WI38 (cell line): ENCODE measurements at regions not wholly inside any gene's neighbourhood (a gene's known extent, or its start where the extent isn't known, plus 50 kb on each side); places are given as distances from the start of the nearest gene placed in this dataset.

Experiments used
- H3K4me3 ChIP-seq: 2 replicates; pipeline ENCODE4 v1.5.1; 2011; ENCODE audit warnings: low read depth, mild to moderate bottlenecking, control low read depth, low read length
- TF ChIP-seq, protein P1 (sequence below): IDR thresholded peaks from 2 replicates; pipeline ENCODE4 v1.5.1; 2012; ENCODE audit warnings: low read depth, mild to moderate bottlenecking, control low read depth, low read length

DNA sequence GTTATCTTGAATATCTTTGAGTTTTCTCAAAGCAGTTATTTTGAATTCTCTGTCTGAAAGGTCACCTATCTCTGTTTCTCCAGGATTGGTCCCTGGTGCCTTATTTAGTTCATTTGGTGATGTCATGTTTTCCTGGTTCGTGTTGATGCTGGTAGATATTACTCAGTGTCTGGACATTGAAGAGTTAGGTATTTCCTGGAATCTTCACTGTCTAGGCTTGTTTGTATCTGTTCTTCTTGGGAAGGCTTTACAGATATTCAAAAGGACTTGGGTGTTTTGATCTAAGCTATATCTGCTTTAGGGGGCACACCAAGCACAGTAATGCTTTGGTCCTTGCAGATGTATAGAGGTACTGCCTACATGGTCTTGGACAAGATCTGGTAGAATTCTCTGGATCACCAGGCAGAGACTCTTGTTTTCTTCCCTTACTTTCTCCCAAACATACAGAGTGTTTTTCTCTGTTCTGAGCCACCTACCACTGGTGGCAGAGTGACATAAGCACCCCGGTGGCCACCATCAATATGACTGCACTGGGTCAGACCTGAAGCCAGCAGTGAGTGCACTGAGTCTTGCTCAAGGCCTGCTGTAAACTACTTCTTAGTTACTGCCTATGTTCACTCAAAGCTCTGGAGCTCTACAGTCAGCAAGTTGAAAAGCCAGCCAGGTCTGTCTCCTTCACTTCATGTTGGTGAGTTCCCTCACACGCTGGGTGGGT is 193.5 kb upstream of the AMOT start:
- H3K4me3 ChIP-seq: no peak overlapping the region
- TF ChIP-seq, protein P1, sequence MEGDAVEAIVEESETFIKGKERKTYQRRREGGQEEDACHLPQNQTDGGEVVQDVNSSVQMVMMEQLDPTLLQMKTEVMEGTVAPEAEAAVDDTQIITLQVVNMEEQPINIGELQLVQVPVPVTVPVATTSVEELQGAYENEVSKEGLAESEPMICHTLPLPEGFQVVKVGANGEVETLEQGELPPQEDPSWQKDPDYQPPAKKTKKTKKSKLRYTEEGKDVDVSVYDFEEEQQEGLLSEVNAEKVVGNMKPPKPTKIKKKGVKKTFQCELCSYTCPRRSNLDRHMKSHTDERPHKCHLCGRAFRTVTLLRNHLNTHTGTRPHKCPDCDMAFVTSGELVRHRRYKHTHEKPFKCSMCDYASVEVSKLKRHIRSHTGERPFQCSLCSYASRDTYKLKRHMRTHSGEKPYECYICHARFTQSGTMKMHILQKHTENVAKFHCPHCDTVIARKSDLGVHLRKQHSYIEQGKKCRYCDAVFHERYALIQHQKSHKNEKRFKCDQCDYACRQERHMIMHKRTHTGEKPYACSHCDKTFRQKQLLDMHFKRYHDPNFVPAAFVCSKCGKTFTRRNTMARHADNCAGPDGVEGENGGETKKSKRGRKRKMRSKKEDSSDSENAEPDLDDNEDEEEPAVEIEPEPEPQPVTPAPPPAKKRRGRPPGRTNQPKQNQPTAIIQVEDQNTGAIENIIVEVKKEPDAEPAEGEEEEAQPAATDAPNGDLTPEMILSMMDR: no peak

DNA sequence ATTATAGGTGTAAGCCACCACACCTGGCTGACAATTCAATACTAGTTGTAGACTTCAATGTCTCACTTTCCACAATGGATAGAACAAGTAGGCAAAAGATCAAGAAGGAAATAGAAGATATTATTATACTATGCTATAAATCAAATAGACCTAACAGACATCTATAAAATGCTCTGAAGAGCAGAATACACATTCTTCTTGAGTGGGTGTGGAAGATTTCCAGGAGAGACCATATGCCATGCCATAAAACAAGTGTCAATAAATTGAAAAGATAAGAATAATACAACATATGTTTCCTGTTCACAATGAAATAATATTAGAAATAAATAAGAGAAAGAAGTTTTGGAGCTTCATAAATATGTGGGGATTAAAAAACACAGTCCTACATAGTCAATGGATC is 179.3 kb upstream of the AMOT start:
- TF ChIP-seq, protein P1: no peak
- H3K4me3 ChIP-seq: no peak overlapping the region

DNA sequence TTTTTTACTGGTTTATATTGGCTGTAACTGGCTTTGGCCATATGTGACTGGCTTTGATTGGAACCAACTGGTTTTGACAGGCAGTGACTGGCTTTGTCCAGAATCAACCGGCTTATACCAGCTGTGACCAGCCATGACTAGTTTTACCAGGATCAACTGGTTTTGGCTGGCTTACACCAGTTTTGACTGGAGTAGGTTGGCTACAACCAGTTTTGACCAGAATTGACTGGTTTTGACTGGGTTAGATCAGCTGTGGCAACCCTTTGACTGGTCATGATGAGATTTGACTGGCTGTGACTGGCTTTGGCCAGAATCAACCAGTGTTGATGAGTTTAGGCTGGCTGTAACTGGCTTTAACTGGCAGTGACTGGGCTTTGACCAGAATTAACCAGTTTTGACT is 169.2 kb upstream of the AMOT start:
- TF ChIP-seq, protein P1: no peak
- H3K4me3 ChIP-seq: no peak overlapping the region

DNA sequence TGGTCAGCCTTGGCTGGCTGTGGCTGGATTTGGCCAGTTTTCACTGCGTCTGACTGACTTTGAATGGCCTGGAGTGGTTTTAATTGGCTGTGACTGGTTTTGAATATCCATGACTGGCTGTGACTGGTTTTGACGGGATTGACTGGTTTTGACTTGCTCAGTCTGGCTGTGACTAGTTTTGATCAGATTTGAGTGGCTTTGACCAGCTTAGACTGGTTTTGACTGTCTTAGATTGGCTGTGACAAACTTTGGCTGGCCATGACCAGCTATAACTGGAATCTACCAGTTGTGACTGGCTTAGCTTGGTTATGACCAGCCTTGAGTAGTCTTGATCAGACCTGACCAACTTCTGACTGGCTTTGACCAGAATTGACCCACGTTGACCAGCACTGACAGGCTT is 168.4 kb upstream of the AMOT start:
- TF ChIP-seq, protein P1: no peak
- no peak overlapping the region for H3K4me3 ChIP-seq

DNA sequence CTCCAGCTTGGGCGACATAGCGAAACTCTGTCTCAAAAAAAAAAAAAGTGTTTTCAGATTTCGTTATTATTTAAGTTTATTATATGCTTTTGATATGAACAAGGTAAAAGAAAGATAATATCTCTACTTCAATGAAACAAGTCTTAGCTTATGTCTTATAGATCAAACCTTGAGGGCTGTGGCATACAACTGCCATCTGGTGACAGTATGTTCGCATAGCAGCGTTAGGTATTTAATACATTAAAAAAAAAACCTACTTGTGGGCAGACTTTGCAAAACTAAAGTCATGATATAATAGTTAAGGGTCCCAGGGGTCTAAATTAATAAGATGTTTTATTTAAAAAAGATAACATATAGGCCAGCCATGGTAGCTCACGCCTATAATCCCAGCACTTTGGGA is 161.2 kb upstream of the AMOT start:
- H3K4me3 ChIP-seq: no peak overlapping the region
- TF ChIP-seq, protein P1: no peak

DNA sequence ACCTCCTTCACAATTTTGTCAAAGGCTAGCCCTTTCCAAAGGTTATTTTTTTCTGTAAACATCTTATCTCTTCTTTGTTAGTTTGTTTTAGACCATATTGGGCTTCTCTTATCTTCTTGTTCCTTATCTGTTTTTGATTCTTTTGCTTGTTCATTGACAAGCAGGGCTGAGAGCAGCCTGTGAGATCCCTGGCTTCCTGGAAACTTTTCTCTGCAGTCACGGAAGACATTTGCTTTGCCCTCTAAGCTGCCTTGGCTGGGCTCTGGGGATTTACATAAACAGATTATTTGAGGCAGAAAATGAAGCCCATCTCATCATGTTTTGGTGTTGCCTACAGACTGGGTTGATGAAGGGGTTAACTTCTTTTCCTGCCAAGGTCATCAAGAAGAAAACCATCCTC is 157.4 kb upstream of the AMOT start:
- TF ChIP-seq, protein P1: no peak
- H3K4me3 ChIP-seq: no peak overlapping the region

DNA sequence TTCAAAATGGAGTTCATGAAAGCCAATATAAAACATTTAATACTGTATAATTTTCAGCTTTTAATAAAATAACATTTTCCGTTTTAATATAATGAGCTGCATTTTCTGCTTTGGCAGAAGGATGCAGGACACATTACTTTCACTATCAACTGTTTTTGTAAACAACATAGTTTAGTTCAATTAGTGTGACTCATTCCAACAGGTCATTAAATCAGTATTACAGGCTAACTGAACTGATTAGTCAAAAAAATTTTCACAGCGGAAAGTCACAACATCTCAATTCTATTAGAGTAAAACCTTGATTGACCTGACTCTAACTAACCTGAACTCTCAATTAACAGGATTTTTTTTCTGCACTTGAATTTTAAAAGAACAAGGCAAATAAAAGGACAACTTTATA is 151.2 kb upstream of the AMOT start:
- TF ChIP-seq, protein P1: no peak
- H3K4me3 ChIP-seq: no peak overlapping the region
